ENCODE measurements at regions not wholly inside any gene's neighbourhood (a gene's known extent, or its start where the extent isn't known, plus 50 kb on each side); places are given as distances from the start of the nearest gene placed in this dataset.

GRCh38 chr20:1786486-1786885 is 108.7 kb upstream of the SIRPA start:
- no peak for TF ChIP-seq CTCF (IDR thresholded peaks at IDR 0.05)
- no peak for TF ChIP-seq POLR2A (IDR thresholded peaks at IDR 0.05)
